Sigmoid colon (tissue), 4 donors: ENCODE measurements at regions not wholly inside any gene's neighbourhood (a gene's known extent, or its start where the extent isn't known, plus 50 kb on each side); places are given as distances from the start of the nearest gene placed in this dataset.

Source experiments
- EP300 ChIP-seq, 4 donors: sonication (generic); formaldehyde crosslinking; IDR thresholded peaks; one replicate each; pipeline ENCODE4 v1.6.1; 2017; ENCODE audit warnings: antibody characterized with exemption in 4 of 4
- POLR2A ChIP-seq, 2 donors: fragments of 450-650 bp; IDR thresholded peaks; one replicate each; pipeline ENCODE4 v1.6.1; 2016; ENCODE audit warnings: antibody characterized with exemption in 2 of 2, mild to moderate bottlenecking in 2 of 2, moderate library complexity in 2 of 2
- POLR2AphosphoS5 ChIP-seq, 4 donors: sonication (generic); formaldehyde crosslinking; IDR thresholded peaks; one replicate each; pipeline ENCODE4 v1.6.1; 2017; ENCODE audit warnings: antibody characterized with exemption in 4 of 4
- TF ChIP-seq, protein P1 (sequence below), 4 experiments: fragments of 450-650 bp in 3 of 4; fragments of 200-600 bp in 1 of 4; IDR thresholded peaks; one replicate each; pipeline ENCODE4 v1.5.1; 2016 to 2019; ENCODE audit warnings: antibody characterized with exemption in 4 of 4, mild to moderate bottlenecking in 3 of 4, moderate library complexity in 2 of 4

DNA sequence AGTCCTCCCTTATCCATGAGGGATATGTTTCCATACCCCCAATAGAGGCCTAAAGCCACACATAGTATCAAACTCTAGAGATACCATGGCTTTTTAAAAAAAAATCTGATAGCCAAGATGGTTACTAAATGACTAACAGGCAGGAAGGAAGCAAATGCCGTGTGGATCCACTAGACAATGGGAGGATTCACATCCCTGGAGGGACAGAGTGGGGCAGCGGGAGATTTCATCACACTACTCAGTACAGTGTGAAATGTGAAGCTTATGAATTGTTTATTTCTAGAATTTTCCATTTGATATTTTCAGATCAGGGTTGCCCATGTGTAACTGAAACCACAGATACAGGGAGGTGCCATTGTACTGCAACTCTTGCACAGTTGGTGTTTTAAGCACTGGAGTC lies 826.6 kb downstream of the SQOR start:
- TF ChIP-seq, protein P1, sequence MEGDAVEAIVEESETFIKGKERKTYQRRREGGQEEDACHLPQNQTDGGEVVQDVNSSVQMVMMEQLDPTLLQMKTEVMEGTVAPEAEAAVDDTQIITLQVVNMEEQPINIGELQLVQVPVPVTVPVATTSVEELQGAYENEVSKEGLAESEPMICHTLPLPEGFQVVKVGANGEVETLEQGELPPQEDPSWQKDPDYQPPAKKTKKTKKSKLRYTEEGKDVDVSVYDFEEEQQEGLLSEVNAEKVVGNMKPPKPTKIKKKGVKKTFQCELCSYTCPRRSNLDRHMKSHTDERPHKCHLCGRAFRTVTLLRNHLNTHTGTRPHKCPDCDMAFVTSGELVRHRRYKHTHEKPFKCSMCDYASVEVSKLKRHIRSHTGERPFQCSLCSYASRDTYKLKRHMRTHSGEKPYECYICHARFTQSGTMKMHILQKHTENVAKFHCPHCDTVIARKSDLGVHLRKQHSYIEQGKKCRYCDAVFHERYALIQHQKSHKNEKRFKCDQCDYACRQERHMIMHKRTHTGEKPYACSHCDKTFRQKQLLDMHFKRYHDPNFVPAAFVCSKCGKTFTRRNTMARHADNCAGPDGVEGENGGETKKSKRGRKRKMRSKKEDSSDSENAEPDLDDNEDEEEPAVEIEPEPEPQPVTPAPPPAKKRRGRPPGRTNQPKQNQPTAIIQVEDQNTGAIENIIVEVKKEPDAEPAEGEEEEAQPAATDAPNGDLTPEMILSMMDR (IDR thresholded peaks at IDR 0.05), result no peak
- TF ChIP-seq EP300 (IDR thresholded peaks at IDR 0.05) (no peak), POLR2AphosphoS5 (IDR thresholded peaks at IDR 0.05) (no peak), POLR2A (IDR thresholded peaks at IDR 0.05) (no peak)
